ENCODE measurements at regions not wholly inside any gene's neighbourhood (a gene's known extent, or its start where the extent isn't known, plus 50 kb on each side); places are given as distances from the start of the nearest gene placed in this dataset.

GRCh38 chr2:228268756-228269155, 87.3 kb upstream of the SPHKAP start:
- no peak for TF ChIP-seq CTCF (IDR thresholded peaks at IDR 0.05; ENCODE audit: unreplicated experiment)
- Mint-ChIP-seq H3K4me3 (ENCODE audit: low read depth) (no peak overlapping the region), H3K27ac (no peak overlapping the region), H3K9me3 (ENCODE audit: low read depth) (no peaks in the 10 kb centered on the region), H3K27me3 (no peaks in the 10 kb centered on the region), H3K4me1 (ENCODE audit: low read depth) (no peaks in the 10 kb centered on the region), H3K36me3 (ENCODE audit: insufficient read depth) (no peaks in the 10 kb centered on the region)
- DNase-seq (ENCODE audit: low spot score, unreplicated experiment) = no peak

GRCh38 chr2:228268301-228268700, 86.8 kb upstream of the SPHKAP start:
- H3K4me1 Mint-ChIP-seq (ENCODE audit: low read depth) = no peaks in the 10 kb centered on the region
- no peaks in the 10 kb centered on the region for H3K9me3 Mint-ChIP-seq (ENCODE audit: low read depth)
- H3K27ac Mint-ChIP-seq = no peak overlapping the region
- H3K36me3 Mint-ChIP-seq (ENCODE audit: insufficient read depth) = no peaks in the 10 kb centered on the region
- TF ChIP-seq CTCF (IDR thresholded peaks at IDR 0.05; ENCODE audit: unreplicated experiment) = no peak
- H3K27me3 Mint-ChIP-seq = no peaks in the 10 kb centered on the region
- DNase-seq (ENCODE audit: low spot score, unreplicated experiment) = no peak
- no peak overlapping the region for H3K4me3 Mint-ChIP-seq (ENCODE audit: low read depth)

- TF ChIP-seq CTCF (IDR thresholded peaks at IDR 0.05; ENCODE audit: unreplicated experiment) = no peak
Observed at GRCh38 chr2:228263156-228263555, 81.7 kb upstream of the SPHKAP start.

GRCh38 chr2:228261546-228261945, 80.1 kb upstream of the SPHKAP start:
- no peaks in the 10 kb centered on the region for H3K9me3 Mint-ChIP-seq (ENCODE audit: low read depth)
- H3K36me3 Mint-ChIP-seq (ENCODE audit: insufficient read depth) = no peaks in the 10 kb centered on the region
- H3K27me3 Mint-ChIP-seq = no peaks in the 10 kb centered on the region
- no peak for TF ChIP-seq CTCF (IDR thresholded peaks at IDR 0.05; ENCODE audit: unreplicated experiment)
- no peaks in the 10 kb centered on the region for H3K4me1 Mint-ChIP-seq (ENCODE audit: low read depth)
- no peak overlapping the region for H3K27ac Mint-ChIP-seq
- no peak overlapping the region for H3K4me3 Mint-ChIP-seq (ENCODE audit: low read depth)
- no peak for DNase-seq (ENCODE audit: low spot score, unreplicated experiment)

More at GRCh38 chr2:228263156-228263555, 81.7 kb upstream of the SPHKAP start:
- DNase-seq (ENCODE audit: low spot score, unreplicated experiment) = no peak
- no peaks in the 10 kb centered on the region for H3K4me1 Mint-ChIP-seq (ENCODE audit: low read depth)
- H3K27ac Mint-ChIP-seq = no peak overlapping the region
- no peaks in the 10 kb centered on the region for H3K27me3 Mint-ChIP-seq
- H3K36me3 Mint-ChIP-seq (ENCODE audit: insufficient read depth) = no peaks in the 10 kb centered on the region
- H3K4me3 Mint-ChIP-seq (ENCODE audit: low read depth) = no peak overlapping the region
- no peaks in the 10 kb centered on the region for H3K9me3 Mint-ChIP-seq (ENCODE audit: low read depth)

- H3K36me3 Mint-ChIP-seq (ENCODE audit: insufficient read depth) = no peaks in the 10 kb centered on the region
- no peaks in the 10 kb centered on the region for H3K4me1 Mint-ChIP-seq (ENCODE audit: low read depth)
- no peak for TF ChIP-seq CTCF (IDR thresholded peaks at IDR 0.05; ENCODE audit: unreplicated experiment)
- no peak overlapping the region for H3K27ac Mint-ChIP-seq
- H3K9me3 Mint-ChIP-seq (ENCODE audit: low read depth) = no peaks in the 10 kb centered on the region
- no peaks in the 10 kb centered on the region for H3K27me3 Mint-ChIP-seq
- H3K4me3 Mint-ChIP-seq (ENCODE audit: low read depth) = no peak overlapping the region
- no peak for DNase-seq (ENCODE audit: low spot score, unreplicated experiment)
Observed at GRCh38 chr2:228257379-228257778, 75.9 kb upstream of the SPHKAP start.

Measured in progenitor cell of endocrine pancreas (in vitro differentiated cells).